Omental fat pad (tissue), 3 donors: ENCODE measurements at regions not wholly inside any gene's neighbourhood (a gene's known extent, or its start where the extent isn't known, plus 50 kb on each side); places are given as distances from the start of the nearest gene placed in this dataset.

Experiments used
- ATAC-seq: fragments of 150-250 bp; one replicate; pipeline ENCODE4 v1.9.1; 2016; ENCODE audit warnings: mild to moderate bottlenecking, moderate library complexity; ENCODE audit not compliant: low FRiP score
- DNase-seq: peaks from one replicate; pipeline ENCODE4 v3.0.0-alpha.2; 2019; ENCODE audit warnings: low spot score
- TF ChIP-seq, protein P1 (sequence below), 3 donors: fragments of 450-650 bp; IDR thresholded peaks; one replicate each; pipeline ENCODE4 v1.5.1; 2016 to 2017; ENCODE audit warnings: antibody characterized with exemption in 3 of 3, mild to moderate bottlenecking in 3 of 3, moderate library complexity in 2 of 3

DNA sequence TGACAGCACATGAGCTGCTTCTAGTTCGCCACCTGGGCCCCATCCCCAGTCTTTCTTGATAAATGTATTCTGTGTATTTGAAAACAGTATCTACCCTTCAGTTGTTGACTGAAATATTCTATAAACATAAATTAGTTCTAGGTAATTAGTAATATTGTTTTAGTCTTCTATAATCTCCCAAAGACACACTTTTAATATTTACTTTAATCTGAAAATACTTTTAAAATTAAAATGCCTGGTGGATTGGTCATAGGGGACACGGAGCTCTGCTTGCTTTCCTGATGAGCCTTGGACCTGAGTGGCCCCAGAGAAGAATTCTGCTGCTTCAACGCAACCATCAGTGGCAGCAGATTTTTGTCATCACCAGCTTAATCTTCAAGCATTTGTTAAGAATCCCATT is 234.5 kb downstream of the THBS2 start:
- ATAC-seq (no peak), DNase-seq (no peak)
- TF ChIP-seq, protein P1, sequence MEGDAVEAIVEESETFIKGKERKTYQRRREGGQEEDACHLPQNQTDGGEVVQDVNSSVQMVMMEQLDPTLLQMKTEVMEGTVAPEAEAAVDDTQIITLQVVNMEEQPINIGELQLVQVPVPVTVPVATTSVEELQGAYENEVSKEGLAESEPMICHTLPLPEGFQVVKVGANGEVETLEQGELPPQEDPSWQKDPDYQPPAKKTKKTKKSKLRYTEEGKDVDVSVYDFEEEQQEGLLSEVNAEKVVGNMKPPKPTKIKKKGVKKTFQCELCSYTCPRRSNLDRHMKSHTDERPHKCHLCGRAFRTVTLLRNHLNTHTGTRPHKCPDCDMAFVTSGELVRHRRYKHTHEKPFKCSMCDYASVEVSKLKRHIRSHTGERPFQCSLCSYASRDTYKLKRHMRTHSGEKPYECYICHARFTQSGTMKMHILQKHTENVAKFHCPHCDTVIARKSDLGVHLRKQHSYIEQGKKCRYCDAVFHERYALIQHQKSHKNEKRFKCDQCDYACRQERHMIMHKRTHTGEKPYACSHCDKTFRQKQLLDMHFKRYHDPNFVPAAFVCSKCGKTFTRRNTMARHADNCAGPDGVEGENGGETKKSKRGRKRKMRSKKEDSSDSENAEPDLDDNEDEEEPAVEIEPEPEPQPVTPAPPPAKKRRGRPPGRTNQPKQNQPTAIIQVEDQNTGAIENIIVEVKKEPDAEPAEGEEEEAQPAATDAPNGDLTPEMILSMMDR (IDR thresholded peaks at IDR 0.05): no peak

DNA sequence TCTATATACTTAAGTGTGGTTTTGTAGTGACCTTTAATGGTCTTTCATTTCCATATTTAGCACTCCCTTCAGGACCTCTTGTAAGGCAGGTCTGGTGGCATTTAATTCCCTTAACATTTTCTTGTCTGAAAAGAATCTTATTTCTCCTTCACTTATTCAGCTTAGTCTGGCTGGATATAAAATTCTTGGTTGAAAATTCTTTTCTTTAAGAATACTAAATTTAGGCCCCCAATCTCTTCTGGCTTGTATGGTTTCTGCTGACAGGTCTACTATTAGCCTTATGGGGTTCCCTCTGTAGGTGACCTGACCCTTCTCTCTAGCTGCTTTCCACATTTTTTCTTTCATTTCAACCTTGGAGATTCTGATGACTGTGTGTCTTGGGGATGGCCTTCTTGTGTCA is 236.9 kb downstream of the THBS2 start:
- ATAC-seq (no peak), DNase-seq (no peak)
- TF ChIP-seq, protein P1 (IDR thresholded peaks at IDR 0.05): no peak

DNA sequence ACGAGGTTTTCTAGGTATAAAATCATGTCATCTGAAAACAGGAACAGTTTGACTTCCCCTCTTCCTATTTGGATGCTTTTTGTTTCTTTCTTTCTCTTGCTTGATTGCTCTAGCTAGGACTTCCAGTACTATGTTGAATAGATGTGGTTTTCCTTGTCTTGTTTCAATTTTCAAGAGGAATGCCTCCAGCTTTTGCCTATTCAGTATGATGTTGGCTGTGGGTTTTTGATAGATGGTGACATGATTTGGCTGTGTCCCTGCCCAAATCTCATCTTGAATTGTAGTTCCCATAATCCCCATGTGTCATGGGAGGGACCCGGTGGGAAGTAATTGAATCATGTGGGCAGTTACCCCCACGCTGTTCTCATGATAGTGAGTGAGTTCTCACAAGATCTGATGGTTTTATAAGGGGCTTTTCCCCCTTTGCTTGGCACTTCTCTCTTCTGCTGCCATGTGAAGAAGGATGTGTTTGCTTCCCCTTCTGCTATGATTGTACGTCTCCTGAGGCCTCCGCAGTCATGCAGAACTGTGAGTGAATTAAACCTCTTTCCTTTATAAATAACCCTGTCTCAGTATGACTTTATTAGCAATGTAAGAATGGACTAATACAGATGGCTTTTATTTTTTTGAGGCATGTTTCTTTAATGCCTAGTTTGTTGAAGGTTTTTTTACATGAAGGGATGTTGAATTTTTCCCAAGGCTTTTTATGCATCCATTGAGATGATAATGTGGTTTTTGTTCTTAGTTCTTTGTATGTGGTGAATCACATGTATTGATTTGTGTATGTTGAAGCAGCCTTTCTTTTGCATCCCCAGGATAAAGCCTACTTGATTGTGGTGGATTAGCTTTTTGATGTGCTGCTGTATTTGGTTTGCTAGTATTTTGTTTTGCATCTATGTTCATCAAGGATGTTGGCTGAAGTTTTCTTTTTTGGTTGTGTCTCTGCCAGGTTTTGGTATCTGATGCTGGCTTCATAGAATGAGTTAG is 239.1 kb downstream of the THBS2 start:
- ATAC-seq: no peak
- TF ChIP-seq, protein P1 (IDR thresholded peaks at IDR 0.05): no peak
- DNase-seq: no peak

DNA sequence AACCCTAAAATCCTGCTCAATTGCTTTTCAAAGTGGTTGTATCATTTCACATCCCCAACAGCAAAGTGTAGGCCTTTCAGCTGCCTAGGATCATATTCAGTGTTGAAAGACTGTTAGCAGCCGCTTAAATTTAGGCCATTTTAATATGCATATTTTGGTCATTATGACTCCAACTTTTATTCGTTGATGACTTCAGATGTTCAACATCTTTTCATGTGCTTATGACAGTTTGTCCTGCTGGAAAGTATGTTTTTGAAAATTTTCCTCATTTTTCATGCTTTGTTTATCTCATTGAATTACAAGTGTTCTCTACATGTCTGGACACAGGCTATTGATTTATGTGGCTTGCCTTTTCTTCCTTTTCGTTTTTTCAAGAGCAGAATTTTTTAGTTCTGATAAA is 244.0 kb downstream of the THBS2 start:
- DNase-seq: no peak
- ATAC-seq: no peak

DNA sequence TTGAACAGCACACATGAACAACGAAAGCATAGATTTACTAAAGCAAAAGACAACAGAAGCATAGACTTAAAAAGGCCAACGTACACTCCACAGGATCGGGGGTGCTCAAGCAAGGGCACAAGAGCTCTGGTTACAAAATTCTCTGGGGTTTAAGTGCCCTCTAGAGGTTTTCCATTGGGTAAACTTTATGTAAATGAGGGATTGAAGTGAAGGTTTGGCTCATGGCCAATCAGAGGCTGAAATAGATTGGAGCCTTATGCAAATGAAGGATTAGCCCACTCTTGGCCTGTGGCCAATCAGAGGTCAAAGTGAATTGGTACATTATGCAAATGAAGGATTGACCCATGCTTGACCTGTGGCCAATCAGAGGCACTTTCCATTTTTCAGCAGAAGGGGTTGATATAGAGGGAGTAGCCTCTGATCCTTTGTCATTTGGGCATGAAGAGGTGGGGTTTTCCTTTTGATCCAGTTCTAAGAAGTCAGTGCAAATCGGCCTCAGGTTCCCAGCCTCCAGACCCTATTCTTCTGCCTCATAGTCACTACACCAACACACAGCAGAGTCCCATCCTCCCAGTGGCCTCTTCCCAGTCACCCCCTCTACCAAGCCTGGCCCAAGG is 244.9 kb downstream of the THBS2 start:
- ATAC-seq: no peak
- TF ChIP-seq, protein P1 (IDR thresholded peaks at IDR 0.05): no peak
- DNase-seq: no peak

More for the DNA sequence above, 244.0 kb downstream of the THBS2 start:
- TF ChIP-seq, protein P1 (IDR thresholded peaks at IDR 0.05): no peak

DNA sequence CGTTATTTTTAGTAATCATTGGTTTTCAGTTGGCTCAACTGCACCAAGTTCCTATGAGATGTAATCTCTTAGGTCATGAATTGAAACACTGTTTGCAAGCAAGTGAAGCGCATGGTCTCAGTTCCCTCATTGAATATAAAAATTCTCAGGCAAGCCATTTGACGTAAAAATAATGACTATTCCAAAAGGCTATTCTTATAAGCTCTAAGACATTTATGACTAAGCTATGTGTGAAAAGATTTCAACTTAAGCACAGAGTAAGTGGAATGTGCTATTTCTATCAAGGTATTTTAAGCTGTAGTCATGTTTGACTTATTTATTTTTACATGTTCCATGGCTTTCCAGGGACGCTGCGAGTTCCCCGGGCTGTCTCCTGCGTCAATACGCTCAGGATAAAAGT is 248.5 kb downstream of the THBS2 start:
- TF ChIP-seq, protein P1 (IDR thresholded peaks at IDR 0.05): no peak
- DNase-seq (no peak), ATAC-seq (no peak)
